RCC 7860 (cell line): ENCODE measurements at regions not wholly inside any gene's neighbourhood (a gene's known extent, or its start where the extent isn't known, plus 50 kb on each side); places are given as distances from the start of the nearest gene placed in this dataset.

Source experiments
- DNase-seq: peaks from one replicate; pipeline ENCODE4 v3.0.0-alpha.2; 2015; ENCODE audit warnings: low spot score
- FAIRE-seq: peaks from 2 replicates; lab custom pipeline; 2012; peaks lifted over from hg19 to GRCh38; lab: Jason Lieb, UNC

DNA sequence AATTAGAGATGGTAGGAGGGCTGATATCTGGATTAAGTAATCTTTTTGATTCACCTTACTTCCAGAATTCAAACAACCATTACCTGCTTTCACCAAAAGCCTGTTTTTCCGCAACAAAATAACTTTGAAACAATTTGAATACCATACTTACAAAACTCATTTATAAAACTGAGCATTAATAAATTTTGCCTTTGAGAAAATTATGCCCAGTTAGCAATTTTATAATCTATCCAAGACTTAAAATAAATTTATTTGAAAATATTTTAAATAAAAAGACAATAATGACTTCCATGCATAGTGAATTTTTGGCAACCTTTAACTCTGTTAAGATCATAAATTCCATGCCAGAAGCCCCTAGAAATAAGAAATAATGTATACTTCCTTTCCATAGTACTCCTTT, 71.3 kb upstream of the FTMT start:
- FAIRE-seq (no peak), DNase-seq (no peak)

DNA sequence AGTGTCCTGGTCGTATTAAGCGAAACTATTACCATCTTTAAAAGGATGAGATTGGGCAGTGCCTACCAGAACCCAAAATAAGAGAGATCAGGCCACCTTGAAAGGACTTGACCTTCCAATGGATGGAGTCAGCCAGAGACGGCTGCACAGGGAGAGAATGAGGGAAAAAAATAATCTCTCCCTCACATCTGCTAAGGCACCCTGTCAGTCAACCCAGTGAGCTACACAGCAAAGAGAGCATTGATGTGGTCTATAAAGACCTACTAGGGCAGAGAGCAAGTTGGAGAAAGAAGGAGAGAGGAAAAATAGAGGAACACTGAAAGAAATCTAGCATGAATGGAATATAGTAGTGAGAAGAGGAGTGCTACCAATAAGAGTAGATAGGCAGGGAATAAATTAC, 68.0 kb upstream of the FTMT start:
- no peak for FAIRE-seq
- DNase-seq, result no peak

DNA sequence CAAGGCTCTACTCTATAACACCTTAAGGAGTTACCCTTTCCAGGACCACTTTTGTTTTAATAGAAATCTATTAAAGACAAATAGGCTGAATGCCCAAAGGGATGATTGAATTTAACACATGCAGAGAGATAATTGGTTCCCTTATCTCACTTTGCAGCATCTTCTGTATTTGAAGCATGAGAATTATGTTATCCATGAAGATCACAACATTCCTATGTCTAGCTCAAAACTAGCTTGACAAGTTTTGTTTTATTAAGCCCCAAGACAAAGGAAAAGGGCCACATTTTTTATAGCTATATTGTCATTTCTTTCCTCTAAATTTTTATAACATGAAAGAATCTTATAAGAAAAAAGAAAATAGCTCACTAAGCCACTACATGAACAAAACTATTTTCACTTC, 57.9 kb upstream of the FTMT start:
- DNase-seq (no peak), FAIRE-seq (no peak)

DNA sequence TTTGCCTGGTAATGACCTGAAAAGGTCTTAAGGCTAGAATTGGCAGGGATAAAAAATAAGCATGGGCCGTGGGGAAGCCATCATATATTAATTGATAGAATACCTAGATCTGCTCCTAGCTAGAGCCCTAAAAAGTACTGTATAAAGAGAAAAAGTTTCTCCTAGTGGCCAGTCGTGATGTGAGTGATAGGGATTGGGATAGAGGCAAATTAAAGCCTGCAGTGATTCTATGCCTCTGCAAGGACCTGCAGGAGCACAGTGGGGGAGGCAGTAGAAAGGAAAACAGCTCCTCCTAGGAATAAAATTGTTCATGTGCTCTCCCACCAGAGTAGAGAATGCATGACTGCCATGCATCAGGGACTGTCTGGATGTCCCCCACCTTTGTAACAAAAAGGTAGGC, 56.2 kb upstream of the FTMT start:
- DNase-seq (no peak), FAIRE-seq (no peak)

DNA sequence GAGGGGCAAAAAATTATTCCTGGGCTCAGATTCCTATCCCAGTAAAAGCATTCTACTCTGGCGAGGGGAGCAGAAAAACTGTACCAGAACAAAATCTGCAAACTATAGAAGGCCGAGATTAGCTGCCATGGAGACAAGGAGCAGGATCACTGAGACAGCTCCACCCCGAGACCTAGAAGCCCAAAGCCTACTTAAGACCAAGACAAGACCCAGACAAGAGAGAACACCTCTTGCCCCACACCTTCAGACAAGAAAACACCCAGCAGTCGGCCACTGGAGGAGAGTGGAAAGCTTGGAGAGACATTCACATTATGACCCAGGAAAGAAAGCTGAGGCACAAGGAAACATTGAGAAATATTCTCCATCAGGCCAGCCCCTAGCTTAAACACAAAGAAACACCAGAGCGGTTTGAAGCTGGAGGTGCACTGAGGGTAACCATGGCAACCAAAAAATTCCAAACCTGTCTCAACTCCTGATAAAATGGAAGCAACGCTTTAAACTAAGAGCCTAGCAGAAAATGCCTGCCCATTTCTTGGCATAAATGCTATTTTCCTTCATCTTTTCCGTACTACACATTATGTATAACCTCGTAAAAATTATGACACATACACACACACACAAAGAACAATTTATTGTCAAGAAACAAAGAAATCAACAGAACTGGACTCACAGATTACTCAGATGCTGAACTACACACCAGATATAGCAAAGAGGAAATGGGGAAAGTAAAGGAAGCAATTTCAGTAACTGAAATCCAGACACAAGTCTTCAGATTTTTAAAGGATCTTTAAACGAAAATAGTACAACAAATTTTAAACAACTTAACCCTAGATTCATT, 53.8 kb upstream of the FTMT start:
- no peak for FAIRE-seq

More for the DNA sequence above, 53.8 kb upstream of the FTMT start:
- DNase-seq, result no peak
